ENCODE measurements at regions not wholly inside any gene's neighbourhood (a gene's known extent, or its start where the extent isn't known, plus 50 kb on each side); places are given as distances from the start of the nearest gene placed in this dataset.
A peak's percentile ranks its signal among the peaks of the same experiment; 100 is the strongest.

DNA sequence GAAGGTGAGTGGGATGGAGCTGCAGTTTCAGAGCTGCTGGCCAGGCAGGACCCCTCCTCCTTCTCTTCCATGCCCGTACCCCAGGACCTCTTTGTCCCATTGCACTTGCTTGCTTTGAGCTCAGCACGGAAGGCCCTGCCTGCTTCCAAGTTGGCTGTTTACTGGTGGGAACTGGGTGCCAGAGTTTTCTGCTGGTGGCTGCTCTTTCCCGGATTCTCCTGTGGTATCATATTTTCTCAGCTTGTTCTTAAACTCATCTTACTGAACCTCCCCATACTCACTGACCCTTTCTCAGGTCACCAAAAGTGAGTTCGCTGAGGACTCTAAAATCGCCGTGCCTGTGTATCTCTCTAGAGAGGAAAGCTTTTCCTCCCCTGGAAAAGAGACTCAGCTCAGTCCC, 297.7 kb upstream of the TNP1 start:
- peaks cover 9% of the 10 kb centered on the region for H3K27me3 Mint-ChIP-seq
- no peak for ATAC-seq
- H3K27ac Mint-ChIP-seq: no peak overlapping the region
- intact Hi-C loops (cut with DNase I, micrococcal nuclease): no loop called here
- DNase-seq: no peak
- no peaks in the 10 kb centered on the region for H3K9me3 Mint-ChIP-seq (ENCODE audit: low read depth)
- no peak overlapping the region for H3K4me3 Mint-ChIP-seq
- CTCF ChIA-PET: interaction anchor here (0.5 to 1.1 kb wide), 3 partner anchors 14 to 290 kb away, joined by 3 read pairs; no protein-coding TSS in a partner anchor
- H3K36me3 Mint-ChIP-seq (ENCODE audit: low read depth): no peaks in the 10 kb centered on the region
- POLR2A ChIA-PET: no interaction called here
- H3K4me1 Mint-ChIP-seq: peaks cover 16% of the 10 kb centered on the region

DNA sequence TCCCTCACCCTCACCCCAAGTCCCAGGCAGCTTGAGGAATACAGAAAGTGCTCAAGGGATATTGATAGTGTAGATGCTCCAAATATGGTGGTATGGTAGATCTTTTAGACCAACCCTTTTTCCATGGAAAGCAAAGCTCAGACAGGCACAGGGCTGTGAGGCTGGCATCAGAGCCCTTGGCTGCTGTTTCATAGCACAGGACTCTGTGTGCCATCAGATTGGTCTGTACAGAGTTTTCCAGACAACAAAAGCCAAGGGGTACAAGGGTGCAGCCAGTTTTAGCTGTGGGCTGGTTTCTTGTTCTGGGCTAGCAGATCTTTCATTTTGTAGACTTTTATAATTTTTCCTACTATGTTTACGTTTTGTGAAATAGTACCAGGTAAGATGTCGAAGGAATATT, 296.9 kb upstream of the TNP1 start:
- H3K4me1 Mint-ChIP-seq: peaks cover 8% of the 10 kb centered on the region
- ChIA-PET POLR2A (no interaction called here), CTCF (interaction anchor here (0.5 to 1.3 kb wide), 3 partner anchors 13 to 289 kb away, joined by 3 to 4 read pairs (median 3); no protein-coding TSS in a partner anchor)
- no peaks in the 10 kb centered on the region for H3K36me3 Mint-ChIP-seq (ENCODE audit: low read depth)
- H3K27ac Mint-ChIP-seq: no peak overlapping the region
- DNase-seq (no peak), ATAC-seq (no peak)
- peaks cover 9% of the 10 kb centered on the region for H3K27me3 Mint-ChIP-seq
- H3K4me3 Mint-ChIP-seq: no peak overlapping the region
- H3K9me3 Mint-ChIP-seq (ENCODE audit: low read depth): no peaks in the 10 kb centered on the region
- intact Hi-C loops (cut with DNase I, micrococcal nuclease): no loop called here

DNA sequence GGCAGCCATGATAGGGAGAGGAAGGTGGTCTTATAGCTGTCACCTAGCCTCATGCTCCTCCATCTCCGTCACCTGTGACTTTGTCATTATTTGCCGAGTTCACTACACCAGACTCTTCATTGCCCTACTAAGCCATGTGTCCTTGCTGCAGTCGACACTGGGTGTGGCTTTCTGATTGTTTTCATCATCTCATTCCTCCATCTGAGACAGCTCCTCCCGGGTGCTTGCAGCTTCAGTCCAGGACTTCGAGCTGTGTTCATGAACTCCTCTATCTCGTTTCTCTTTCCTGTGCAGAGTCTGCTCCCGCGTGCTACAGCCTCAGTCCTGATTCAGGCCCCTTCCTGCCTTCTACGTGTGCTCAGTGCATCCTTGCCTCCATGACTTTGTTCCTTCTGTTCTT, 295.1 kb upstream of the TNP1 start:
- DNase-seq: no peak
- Mint-ChIP-seq H3K27me3 (peaks cover 2% of the 10 kb centered on the region), H3K4me1 (no peaks in the 10 kb centered on the region), H3K4me3 (no peak overlapping the region), H3K36me3 (ENCODE audit: low read depth) (no peaks in the 10 kb centered on the region), H3K9me3 (ENCODE audit: low read depth) (no peaks in the 10 kb centered on the region), H3K27ac (no peak overlapping the region)
- POLR2A ChIA-PET: no interaction called here
- CTCF ChIA-PET: interaction anchor here (1.2 kb wide), 1 partner anchor 28 kb away, joined by 4 read pairs; no protein-coding TSS in a partner anchor
- intact Hi-C loops (cut with DNase I, micrococcal nuclease): no loop called here
- no peak for ATAC-seq

DNA sequence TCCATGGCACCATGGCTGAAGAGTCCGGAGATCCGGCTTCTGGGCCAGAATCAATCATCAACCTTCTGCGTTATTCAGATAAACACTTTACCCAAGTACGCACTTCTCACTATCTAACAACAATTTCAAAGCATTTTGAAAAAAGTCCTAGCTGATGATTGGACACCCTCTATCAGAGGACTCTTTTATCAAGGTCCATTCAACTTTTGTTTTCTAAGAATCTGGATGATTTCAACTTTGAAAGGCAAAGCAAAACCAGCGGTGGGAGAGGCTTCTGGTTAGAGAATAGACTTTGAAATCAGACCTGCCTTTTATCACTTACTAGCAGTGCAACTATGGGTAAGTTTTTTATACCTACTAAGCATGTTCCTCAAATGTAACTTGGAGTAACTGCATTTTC, 293.6 kb upstream of the TNP1 start:
- POLR2A ChIA-PET: no interaction called here
- ATAC-seq (no peak), DNase-seq (no peak)
- Mint-ChIP-seq H3K36me3 (ENCODE audit: low read depth) (no peaks in the 10 kb centered on the region), H3K4me3 (no peak overlapping the region), H3K4me1 (no peaks in the 10 kb centered on the region), H3K27me3 (peaks cover 3% of the 10 kb centered on the region), H3K27ac (no peak overlapping the region), H3K9me3 (ENCODE audit: low read depth) (no peaks in the 10 kb centered on the region)
- CTCF ChIA-PET: interaction anchor here (1.0 kb wide), 1 partner anchor 11 kb away, joined by 3 read pairs; no protein-coding TSS in a partner anchor
- intact Hi-C loops (cut with DNase I, micrococcal nuclease): no loop called here

DNA sequence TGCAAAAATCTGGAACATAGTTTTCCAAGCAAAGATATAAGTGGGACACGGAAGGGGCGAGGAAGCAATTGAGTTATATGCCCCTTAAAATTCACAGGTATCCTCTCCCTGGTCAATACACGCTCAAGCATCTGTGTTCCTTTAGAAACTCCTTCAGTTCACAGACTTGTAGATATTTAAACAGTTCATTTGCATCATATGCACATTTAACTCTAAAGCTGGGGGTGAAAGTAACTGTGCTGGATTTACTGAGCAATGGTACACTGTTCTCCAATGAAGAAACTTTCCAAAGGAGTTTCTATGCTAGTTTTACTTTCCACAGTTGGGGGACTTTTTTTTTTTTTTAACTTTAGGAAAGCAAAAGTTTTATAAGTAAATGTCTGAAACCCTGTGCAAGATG, 293.0 kb upstream of the TNP1 start:
- intact Hi-C loops (cut with DNase I, micrococcal nuclease): no loop called here
- no peaks in the 10 kb centered on the region for H3K36me3 Mint-ChIP-seq (ENCODE audit: low read depth)
- no peak overlapping the region for H3K27ac Mint-ChIP-seq
- ATAC-seq (no peak), DNase-seq (no peak)
- peaks cover 4% of the 10 kb centered on the region for H3K27me3 Mint-ChIP-seq
- POLR2A ChIA-PET: no interaction called here
- no peaks in the 10 kb centered on the region for H3K4me1 Mint-ChIP-seq
- no peak overlapping the region for H3K4me3 Mint-ChIP-seq
- no peaks in the 10 kb centered on the region for H3K9me3 Mint-ChIP-seq (ENCODE audit: low read depth)
- CTCF ChIA-PET: interaction anchor here (1.0 kb wide), 1 partner anchor 10 kb away, joined by 3 read pairs; no protein-coding TSS in a partner anchor

DNA sequence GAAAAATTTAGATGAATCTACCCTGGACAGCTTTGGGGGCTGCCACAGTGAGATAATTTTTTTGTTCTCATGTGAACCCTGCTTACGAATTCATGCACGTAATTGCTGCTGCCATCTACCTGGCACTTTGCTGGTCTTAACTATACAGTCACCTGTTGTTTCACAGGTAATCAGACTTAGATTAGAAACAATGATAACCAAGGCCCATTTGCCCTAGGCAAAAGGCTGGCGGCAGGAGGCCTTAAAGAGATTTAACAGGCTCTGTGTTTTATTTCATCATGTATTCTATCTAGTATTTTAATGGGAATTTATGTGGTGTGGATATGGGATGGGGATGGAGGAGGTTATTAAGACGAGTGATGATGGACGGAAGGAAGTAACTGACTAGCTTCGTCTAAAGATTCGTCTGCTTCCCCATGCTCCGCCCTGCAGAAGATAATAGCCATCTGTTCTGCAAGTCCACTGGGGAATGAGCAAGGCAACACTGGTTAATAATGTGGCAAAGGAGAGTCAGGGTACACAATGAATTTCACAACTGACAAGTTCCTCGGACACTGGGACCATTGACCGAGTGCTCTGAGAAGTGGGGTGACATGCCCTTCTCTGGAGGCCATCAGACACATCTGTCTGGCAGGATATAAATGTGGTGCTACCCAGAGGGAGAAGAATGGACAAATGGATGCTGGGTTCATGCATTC, 291.8 kb upstream of the TNP1 start:
- DNase-seq: no peak
- Mint-ChIP-seq H3K27ac (no peak overlapping the region), H3K9me3 (ENCODE audit: low read depth) (no peaks in the 10 kb centered on the region), H3K27me3 (peaks cover 10% of the 10 kb centered on the region), H3K4me1 (no peaks in the 10 kb centered on the region), H3K36me3 (ENCODE audit: low read depth) (no peaks in the 10 kb centered on the region), H3K4me3 (no peak overlapping the region)
- ChIA-PET CTCF (interaction anchor here (0.9 kb wide), 1 partner anchor 9 kb away, joined by 3 read pairs; no protein-coding TSS in a partner anchor), POLR2A (no interaction called here)
- ATAC-seq: no peak
- intact Hi-C loops (cut with DNase I, micrococcal nuclease): no loop called here

DNA sequence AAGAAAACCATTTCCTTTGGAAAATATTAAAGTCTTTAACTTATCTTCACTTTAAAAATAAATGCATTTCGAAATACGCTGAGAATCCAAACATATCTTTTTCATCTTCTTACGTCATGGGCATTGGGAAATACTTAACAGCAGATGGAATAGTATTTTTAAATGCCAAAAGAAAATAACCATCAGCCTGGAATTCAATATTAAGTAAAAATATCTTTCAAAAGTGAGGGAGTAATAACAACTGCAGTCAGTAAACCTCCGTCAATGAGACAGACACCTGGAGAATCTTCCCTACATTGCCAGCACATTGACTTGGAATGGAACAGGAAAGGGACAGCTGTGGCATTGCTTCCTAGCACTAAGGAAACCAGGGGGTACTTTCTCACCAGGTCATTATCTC, 290.4 kb upstream of the TNP1 start:
- intact Hi-C loops (cut with DNase I, micrococcal nuclease): no loop called here
- no peaks in the 10 kb centered on the region for H3K36me3 Mint-ChIP-seq (ENCODE audit: low read depth)
- H3K27ac Mint-ChIP-seq: no peak overlapping the region
- no peaks in the 10 kb centered on the region for H3K9me3 Mint-ChIP-seq (ENCODE audit: low read depth)
- H3K27me3 Mint-ChIP-seq: peaks cover 12% of the 10 kb centered on the region
- no peaks in the 10 kb centered on the region for H3K4me1 Mint-ChIP-seq
- POLR2A ChIA-PET: no interaction called here
- DNase-seq (no peak), ATAC-seq (no peak)
- H3K4me3 Mint-ChIP-seq: no peak overlapping the region
- CTCF ChIA-PET: no interaction called here

DNA sequence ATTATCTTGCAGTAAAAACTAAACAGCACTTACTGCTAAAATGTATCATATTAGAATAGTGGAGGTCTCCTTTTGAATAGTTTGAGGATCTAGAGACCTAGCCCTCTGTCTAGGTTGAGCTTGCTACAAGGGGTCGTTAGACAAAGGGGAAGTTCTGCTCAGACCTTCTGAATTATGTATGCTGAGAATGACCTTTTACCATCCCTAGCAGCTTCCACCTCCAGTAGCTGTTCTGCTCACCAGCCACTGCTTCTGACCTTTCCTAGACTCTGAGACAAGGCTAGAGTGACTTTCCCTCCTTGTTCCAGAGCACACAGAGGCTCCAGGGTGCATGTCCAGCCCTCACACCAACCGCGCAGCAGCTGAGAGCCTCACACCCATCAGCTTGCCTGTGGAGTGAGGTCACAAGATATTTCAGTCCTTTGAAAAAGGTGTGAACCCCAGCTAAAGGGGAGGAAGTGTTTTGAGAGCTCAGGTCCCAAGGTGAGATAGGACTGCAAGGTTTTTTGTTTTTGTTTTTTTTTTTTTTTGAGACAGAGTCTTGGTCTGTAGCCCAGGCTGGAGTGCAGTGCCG, 289.3 kb upstream of the TNP1 start:
- H3K27me3 Mint-ChIP-seq: peaks cover 12% of the 10 kb centered on the region
- no peak for ATAC-seq
- H3K4me1 Mint-ChIP-seq: no peaks in the 10 kb centered on the region
- DNase-seq: no peak
- H3K27ac Mint-ChIP-seq: no peak overlapping the region
- CTCF ChIA-PET: no interaction called here
- intact Hi-C loops (cut with DNase I, micrococcal nuclease): no loop called here
- POLR2A ChIA-PET: interaction anchor here (0.7 kb wide), 1 partner anchor 13 kb away, joined by 4 read pairs; no protein-coding TSS in a partner anchor
- no peaks in the 10 kb centered on the region for H3K36me3 Mint-ChIP-seq (ENCODE audit: low read depth)
- no peak overlapping the region for H3K4me3 Mint-ChIP-seq
- no peaks in the 10 kb centered on the region for H3K9me3 Mint-ChIP-seq (ENCODE audit: low read depth)

DNA sequence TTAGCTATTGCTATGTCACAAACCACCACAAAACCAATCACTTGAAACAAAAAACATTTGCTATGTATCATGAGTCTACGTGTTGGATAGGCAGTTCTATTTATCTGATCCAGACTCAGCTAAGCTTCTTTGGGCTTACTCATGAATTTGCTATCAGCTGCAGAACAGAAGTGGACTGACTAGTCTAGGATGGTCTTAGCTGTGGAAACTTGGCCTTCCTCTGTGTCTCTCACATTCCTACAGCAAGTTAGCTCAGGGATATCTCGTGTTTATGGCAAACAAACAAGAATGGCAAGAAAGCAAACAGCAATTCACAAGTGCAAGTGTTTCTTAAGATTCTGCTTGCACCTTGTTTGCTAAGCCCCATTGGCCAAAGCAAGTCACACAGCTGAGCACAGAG, 288.0 kb upstream of the TNP1 start:
- intact Hi-C loops (cut with DNase I, micrococcal nuclease): no loop called here
- H3K27me3 Mint-ChIP-seq: peaks cover 12% of the 10 kb centered on the region
- ATAC-seq: no peak
- H3K4me3 Mint-ChIP-seq: no peak overlapping the region
- POLR2A ChIA-PET: no interaction called here
- no peaks in the 10 kb centered on the region for H3K36me3 Mint-ChIP-seq (ENCODE audit: low read depth)
- H3K27ac Mint-ChIP-seq: no peak overlapping the region
- CTCF ChIA-PET: interaction anchor here (0.7 to 0.9 kb wide), 2 partner anchors 11 to 78 kb away, joined by 3 read pairs; no protein-coding TSS in a partner anchor
- no peaks in the 10 kb centered on the region for H3K9me3 Mint-ChIP-seq (ENCODE audit: low read depth)
- H3K4me1 Mint-ChIP-seq: no peaks in the 10 kb centered on the region
- DNase-seq: no peak

DNA sequence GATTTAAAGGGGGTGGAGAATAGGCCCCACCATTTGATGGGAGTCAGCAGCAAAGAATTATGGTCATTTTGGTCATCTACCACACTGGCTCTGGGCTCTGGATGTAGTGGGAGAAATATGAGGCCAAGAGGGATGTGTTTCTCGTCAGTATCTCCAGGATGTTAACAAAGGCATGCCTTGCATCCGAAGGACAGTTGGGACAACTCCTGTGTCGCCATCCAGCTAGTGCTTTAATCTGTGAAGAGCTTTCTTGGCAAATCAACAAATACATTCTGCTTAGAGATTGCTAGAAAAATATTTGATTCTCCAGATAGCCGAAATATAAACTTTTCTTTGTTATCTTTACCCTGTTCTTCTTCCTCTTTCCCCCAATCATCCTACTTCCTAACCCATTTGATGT, 287.1 kb upstream of the TNP1 start:
- Mint-ChIP-seq H3K27ac (no peak overlapping the region), H3K9me3 (ENCODE audit: low read depth) (peaks cover 7% of the 10 kb centered on the region), H3K4me1 (no peaks in the 10 kb centered on the region), H3K36me3 (ENCODE audit: low read depth) (no peaks in the 10 kb centered on the region), H3K4me3 (no peak overlapping the region), H3K27me3 (peaks cover 12% of the 10 kb centered on the region)
- DNase-seq (no peak), ATAC-seq (no peak)
- intact Hi-C loops (cut with DNase I, micrococcal nuclease): no loop called here
- ChIA-PET CTCF (interaction anchor here (0.8 to 0.9 kb wide), 2 partner anchors 12 to 606 kb away, joined by 3 read pairs; no protein-coding TSS in a partner anchor), POLR2A (no interaction called here)

DNA sequence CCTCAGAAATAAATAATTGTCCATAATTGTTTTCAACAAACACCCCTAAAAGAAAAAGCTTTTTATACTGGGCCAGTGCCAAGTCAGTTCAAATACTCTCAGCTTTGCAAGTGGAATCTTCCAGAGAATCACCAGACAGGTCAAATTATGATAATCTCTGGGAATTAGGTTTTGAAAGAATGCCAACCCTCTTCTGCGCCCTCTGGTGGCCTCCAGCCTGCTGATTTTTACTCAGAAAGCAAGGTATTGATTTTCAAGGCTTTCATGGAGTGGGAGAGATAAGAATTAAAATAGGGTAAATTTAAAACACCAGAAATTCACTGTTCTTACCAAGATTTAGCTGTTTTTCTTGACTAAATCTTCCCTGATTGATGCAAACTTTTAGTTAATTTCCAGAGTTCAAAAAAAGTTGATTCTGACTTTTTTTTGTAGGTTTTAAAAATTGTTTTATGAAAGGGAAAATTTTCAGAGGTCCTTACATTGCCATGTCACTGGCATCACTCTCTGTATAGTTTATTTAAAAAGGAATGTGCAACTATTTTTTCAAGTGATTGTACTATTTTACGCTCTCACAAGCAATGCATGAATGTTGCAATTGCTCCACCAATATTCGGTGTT, 282.9 kb upstream of the TNP1 start:
- H3K27ac Mint-ChIP-seq: no peak overlapping the region
- H3K9me3 Mint-ChIP-seq (ENCODE audit: low read depth): peaks cover 19% of the 10 kb centered on the region
- H3K4me1 Mint-ChIP-seq: no peaks in the 10 kb centered on the region
- CTCF ChIA-PET: interaction anchor here (0.5 to 1.2 kb wide), 5 partner anchors 9 to 124 kb away, joined by 3 to 4 read pairs (median 3); no protein-coding TSS in a partner anchor
- H3K27me3 Mint-ChIP-seq: peaks cover 12% of the 10 kb centered on the region
- intact Hi-C loops (cut with DNase I, micrococcal nuclease): loop anchor here in 1 of 2 experiments (5.0 kb wide), 1 partner anchor 445 kb away; the partner anchor contains the start of gene IGFBP5
- H3K36me3 Mint-ChIP-seq (ENCODE audit: low read depth): no peaks in the 10 kb centered on the region
- no peak for ATAC-seq
- POLR2A ChIA-PET: no interaction called here
- DNase-seq: peak; percentile 57
- H3K4me3 Mint-ChIP-seq: no peak overlapping the region

DNA sequence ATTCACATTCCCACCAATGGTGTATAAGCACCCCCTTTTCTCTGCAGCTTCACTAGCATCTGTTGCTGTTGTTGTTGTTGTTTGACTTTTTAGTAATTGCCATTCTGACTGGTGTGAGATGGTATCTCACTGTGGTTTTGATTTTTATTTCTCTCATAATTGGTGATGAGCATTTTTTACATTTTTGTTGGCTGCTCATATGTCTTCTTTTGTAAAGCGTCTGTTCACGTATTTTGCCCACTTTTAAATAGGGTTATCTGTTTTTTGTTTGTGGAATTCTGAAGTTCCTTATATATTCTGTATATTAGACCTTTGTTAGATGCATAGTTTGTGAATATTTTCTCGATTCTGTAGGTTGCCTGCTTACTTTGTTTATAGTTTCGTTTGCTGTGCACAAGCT, 278.4 kb upstream of the TNP1 start:
- peaks cover 4% of the 10 kb centered on the region for H3K27me3 Mint-ChIP-seq
- intact Hi-C loops (cut with DNase I, micrococcal nuclease): no loop called here
- H3K4me1 Mint-ChIP-seq: no peaks in the 10 kb centered on the region
- CTCF ChIA-PET: no interaction called here
- no peaks in the 10 kb centered on the region for H3K36me3 Mint-ChIP-seq (ENCODE audit: low read depth)
- no peak overlapping the region for H3K27ac Mint-ChIP-seq
- ATAC-seq (no peak), DNase-seq (no peak)
- peaks cover 25% of the 10 kb centered on the region for H3K9me3 Mint-ChIP-seq (ENCODE audit: low read depth)
- POLR2A ChIA-PET: interaction anchor here (0.6 to 0.7 kb wide), 2 partner anchors 24 to 229 kb away, joined by 3 to 8 read pairs; no protein-coding TSS in a partner anchor
- H3K4me3 Mint-ChIP-seq: no peak overlapping the region

All from activated CD4-positive, alpha-beta T cell treated with anti-CD3 and anti-CD28 coated beads for 36 hours (primary cell).